ENCODE measurements at regions not wholly inside any gene's neighbourhood (a gene's known extent, or its start where the extent isn't known, plus 50 kb on each side); places are given as distances from the start of the nearest gene placed in this dataset.

DNA sequence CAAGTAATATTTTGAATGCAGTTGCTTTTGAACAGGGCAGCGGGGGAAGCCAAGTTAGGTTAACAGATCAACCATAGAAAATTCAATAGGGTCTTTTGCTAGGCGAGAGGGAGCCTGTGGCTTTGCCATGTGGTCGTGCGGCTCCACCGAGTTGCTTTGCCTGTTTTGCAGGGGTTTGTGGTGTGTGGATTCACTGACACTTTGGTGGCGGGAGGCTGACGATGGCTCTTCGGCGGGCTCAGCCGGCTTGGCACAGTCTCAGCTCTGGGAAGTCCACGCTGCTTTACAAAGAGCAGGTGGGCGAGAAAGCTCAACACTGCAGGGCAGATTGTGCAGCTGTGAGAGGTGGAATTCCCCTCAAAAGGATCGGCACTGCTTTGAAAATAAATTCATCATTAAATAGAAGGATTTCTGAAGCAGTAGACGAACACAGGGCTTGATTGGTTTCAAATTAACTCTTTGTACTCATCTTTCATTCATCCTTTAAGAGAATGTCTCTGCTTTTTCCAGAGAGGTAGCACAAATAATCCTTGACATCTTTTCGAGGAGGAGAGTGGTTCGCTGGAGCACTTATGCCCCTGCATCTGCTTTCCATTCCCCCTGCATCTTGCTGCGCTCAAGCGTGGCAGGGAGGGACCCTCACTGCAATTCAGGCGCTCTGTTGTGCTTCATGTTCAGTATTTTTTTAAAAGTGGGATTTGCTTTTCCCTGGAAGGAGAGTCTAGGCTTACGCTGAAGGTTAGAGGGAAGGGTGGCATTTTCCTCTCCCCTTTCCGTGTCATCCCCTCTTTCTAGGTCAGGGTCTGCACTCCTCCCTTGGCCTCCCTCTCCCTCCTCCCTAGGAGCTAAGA is 201.8 kb upstream of the LEF1 start:
- DNase-seq (ENCODE audit: low read depth in 1 of 2, low spot score in 1 of 2) = peak in 1 of 2 donors; percentile 20

- DNase-seq (ENCODE audit: low read depth in 1 of 2, low spot score in 1 of 2) = no peak
These were observed 200.4 kb upstream of the LEF1 start for GRCh38 chr4:108369035-108369655.

DNA sequence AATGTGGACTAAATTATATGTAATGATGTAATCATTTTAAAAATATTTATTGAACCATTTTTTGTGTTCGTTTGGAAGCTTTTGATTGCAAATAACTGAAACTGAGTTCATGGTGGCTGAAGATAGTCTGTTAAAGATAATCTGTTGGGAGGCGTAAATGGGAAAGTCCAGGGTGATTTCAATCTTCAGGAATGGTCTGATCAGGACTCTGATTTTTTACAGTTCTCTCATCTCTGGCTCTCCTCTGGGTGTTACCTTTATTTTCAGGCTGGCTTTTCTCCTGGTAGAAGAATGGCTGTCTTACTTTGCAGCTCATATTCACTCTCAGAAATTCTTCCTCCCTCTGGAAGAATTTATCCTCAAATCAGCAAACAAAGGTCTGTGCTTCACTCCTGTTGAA is 199.0 kb upstream of the LEF1 start:
- DNase-seq (ENCODE audit: low read depth in 1 of 2, low spot score in 1 of 2) = no peak

DNA sequence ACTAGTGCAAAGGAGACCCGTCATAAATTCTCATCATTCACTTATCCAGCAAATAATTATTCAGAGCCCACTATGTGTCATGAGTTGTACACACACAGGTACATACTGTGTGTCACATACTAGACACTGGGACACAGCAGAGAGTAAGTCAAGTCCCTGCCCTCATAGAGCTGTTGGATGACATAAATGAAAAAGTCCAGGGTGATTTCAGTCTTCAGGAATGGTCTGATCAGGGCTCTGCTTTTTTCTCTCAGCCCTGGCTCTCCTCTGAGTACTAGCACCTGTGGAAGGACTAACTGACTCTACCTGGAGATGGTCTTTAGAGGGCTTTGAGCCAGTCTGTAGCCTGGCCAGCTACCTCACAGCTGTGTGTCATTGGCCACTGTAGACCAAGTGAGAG is 198.0 kb upstream of the LEF1 start:
- no peak for DNase-seq (ENCODE audit: low read depth in 1 of 2, low spot score in 1 of 2)

GRCh38 chr4:108365551-108365950 is 196.8 kb upstream of the LEF1 start:
- no peak for DNase-seq (ENCODE audit: low read depth in 1 of 2, low spot score in 1 of 2)

GRCh38 chr4:108361886-108362285 is 193.2 kb upstream of the LEF1 start:
- DNase-seq (ENCODE audit: low read depth in 1 of 2, low spot score in 1 of 2) = no peak

DNA sequence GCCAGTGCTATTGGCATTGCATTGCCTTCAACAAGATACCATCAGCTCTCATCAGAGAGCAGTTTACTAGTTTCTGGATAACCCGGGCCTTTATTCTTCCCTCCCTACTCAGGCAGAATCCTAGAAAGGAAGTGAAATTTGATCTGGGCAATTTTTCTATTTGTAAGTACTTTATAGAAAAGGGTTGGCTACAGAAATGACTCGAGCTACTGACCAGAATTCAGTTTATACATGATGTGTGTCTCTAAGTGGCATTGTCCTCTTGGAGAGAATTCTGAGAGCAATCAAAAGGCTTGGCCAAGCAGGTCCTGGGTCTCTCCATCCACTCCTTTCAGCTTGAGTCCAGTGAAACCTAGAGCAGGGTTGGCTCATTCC is 192.7 kb upstream of the LEF1 start:
- no peak for DNase-seq (ENCODE audit: low read depth in 1 of 2, low spot score in 1 of 2)

- DNase-seq (ENCODE audit: low read depth in 1 of 2, low spot score in 1 of 2) = no peak
These were observed 192.2 kb upstream of the LEF1 start for GRCh38 chr4:108360754-108361445.

DNA sequence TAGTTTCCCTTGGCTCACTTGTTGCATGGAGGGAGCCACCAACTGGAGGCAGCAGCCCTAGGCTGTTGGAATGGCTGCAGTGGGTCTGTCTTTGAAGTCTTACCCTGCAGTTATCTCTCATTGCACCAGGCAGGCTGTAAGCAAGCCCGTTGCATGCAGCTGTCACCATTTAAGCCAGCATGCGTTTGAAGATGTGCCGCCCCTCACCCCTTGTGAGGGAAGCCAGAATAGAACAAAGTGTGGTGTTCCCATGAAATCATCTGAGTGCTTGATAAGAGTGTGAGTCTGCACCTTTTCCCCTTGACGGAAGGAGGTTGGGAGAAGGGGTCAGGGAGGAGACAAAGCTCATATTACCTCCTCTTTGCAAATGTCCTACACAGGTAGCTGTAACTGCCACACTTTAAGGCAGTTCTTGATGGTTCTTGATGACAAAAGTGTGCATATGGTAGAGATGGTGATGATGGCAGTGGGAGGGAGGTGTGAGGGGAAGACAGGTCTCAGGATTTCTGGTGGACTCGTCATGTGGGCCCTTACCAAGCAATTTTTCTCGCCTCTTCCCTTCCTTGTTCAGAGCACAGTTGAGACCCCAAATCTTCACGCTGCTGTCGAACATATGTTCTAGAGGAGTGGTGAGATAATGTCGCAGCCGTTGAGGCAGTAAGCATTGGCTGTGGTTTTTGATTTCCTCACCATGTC is 191.4 kb upstream of the LEF1 start:
- DNase-seq (ENCODE audit: low read depth in 1 of 2, low spot score in 1 of 2) = no peak

DNA sequence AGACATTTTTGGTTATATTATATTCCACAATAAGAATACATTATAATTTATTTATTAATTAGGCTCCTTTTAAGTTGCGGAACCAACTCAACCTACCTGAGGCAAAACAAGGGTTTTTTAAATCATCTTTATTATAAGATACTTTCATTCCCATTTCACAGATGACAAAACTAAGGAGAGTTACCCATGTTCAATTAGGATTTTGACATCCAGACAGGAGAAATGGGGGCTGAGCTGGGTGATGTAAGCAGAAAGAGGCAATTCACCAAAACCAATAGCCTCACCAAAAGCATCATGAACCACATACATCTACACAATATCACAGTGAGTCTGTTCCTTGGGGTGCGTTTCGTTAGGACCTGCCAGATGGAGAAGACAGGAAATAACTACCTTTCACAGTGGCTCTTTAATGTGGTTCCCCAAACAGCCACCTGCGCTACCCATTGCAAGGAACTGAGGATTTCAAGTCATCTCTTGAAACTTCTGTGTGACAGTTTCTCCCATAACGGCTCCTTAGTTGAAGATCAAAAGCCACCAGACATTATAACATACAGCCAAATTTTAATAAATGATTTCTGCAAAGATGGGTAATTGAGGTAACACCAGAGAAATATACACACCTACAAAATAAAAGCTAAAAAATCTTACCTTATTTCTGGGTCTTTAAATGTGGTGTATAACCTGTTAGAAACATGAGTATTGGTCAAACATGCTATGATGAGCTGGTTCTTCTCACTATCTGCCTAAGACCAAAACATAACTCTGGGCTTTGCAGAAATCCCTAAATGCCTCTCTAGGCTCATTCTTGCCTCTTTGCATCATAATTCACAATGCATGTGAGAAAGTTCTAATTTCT is 190.6 kb upstream of the LEF1 start:
- no peak for DNase-seq (ENCODE audit: low read depth in 1 of 2, low spot score in 1 of 2)

DNA sequence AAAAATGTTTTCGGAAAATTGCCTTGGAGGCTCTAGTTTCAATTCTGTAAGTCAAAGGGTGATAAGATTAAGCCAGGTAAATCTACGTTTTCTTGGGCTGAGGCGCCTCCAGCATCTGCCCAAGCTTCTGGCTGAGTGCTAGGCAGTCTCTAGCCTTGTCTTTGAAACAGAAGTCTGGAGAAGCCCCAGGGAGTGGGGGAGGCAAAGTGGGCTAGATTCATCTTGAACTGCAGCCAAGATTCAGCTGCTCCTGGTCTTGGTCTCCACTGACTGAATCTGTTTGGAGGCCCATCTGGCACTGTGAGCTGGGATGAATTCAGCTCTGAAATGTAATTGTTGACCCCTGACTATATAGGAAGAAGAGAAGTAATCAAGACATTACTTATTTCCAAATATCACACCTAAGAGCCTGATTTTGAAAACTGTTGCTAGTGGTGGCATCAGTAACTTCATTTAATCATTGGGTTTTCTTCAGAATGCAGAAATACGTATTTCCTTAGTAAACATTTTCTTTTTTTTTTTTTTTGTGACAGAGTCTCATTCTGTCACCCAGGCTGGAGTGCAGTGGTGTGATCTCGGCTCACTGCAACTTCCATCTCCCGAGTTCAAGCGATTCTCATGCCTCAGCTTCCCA is 187.3 kb upstream of the LEF1 start:
- no peak for DNase-seq (ENCODE audit: low read depth in 1 of 2, low spot score in 1 of 2)

DNA sequence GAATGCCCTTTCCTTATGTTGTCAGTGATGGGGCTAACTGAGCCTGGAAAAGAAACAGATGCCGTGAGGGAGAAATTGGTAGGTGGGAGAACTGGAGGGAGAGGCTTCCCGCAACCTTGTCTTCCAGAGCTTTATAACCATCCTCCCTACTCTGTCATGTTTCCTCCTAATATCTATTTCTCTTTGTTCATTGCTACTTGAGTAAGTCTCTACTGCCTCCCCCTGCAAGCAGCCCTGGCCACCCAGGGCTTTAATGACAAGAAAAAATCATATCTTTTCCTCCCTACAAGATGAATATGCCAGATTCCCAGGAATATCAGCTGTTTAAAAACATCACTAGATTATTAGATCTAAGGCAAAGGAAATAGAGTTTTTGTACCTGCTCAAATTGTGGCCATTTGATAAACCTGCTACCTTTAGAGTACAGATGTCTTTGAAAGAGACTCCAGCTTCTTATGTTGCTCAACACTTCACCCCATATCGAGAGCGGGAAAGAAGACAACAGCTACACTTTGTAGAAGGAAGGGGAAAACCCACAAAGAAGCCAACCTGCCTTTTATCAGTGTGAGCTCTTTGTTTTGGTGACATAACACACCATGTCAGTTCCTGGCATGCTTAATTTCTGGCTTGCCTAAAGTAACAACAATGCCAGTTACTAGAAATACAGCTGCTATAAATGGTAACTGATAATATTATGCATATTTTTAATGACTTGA is 186.6 kb upstream of the LEF1 start:
- no peak for DNase-seq (ENCODE audit: low read depth in 1 of 2, low spot score in 1 of 2)

GRCh38 chr4:108352664-108353308 is 184.1 kb upstream of the LEF1 start:
- no peak for DNase-seq (ENCODE audit: low read depth in 1 of 2, low spot score in 1 of 2)

- DNase-seq (ENCODE audit: low read depth in 1 of 2, low spot score in 1 of 2) = no peak
These were observed 183.1 kb upstream of the LEF1 start for GRCh38 chr4:108351791-108352190.

DNA sequence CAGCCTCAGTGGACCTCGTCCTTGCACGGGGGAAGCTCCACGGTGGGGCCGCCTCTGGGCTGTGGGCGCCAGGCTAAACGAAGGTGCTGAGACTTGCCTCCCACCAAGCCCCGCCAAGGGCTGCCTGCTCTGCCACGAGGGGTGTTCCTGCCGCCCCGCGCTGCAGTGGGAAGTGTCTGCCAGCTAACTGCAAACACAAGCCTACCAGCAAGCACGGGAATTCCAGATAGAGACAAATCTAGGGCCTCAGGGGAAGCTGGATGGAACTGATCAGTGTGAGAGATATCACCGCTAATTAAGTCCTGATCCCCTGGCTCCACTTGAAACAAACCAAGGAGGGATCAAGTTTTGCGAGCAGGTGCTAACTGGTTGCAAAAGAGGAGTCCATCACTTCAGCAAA is 181.6 kb upstream of the LEF1 start:
- DNase-seq (ENCODE audit: low read depth in 1 of 2, low spot score in 1 of 2) = no peak

DNA sequence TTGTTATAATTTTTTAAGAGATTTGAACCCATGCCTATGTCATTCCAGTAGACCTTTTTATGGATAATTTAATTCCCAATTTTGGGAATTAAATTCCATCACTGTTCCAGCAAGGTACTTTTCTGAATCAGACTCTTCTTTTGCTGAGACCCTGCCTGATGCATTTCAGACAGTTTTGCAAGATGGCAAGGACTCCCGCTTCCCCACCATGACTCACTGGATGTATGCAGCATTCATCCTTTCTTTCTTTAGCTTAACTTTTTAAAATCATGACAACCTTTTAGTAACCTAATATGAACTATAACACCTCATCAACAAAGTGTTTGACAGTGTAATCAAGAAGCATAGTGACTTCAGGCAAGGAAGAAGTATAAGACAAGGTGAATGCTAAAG is 178.1 kb upstream of the LEF1 start:
- no peak for DNase-seq (ENCODE audit: low read depth in 1 of 2, low spot score in 1 of 2)

DNA sequence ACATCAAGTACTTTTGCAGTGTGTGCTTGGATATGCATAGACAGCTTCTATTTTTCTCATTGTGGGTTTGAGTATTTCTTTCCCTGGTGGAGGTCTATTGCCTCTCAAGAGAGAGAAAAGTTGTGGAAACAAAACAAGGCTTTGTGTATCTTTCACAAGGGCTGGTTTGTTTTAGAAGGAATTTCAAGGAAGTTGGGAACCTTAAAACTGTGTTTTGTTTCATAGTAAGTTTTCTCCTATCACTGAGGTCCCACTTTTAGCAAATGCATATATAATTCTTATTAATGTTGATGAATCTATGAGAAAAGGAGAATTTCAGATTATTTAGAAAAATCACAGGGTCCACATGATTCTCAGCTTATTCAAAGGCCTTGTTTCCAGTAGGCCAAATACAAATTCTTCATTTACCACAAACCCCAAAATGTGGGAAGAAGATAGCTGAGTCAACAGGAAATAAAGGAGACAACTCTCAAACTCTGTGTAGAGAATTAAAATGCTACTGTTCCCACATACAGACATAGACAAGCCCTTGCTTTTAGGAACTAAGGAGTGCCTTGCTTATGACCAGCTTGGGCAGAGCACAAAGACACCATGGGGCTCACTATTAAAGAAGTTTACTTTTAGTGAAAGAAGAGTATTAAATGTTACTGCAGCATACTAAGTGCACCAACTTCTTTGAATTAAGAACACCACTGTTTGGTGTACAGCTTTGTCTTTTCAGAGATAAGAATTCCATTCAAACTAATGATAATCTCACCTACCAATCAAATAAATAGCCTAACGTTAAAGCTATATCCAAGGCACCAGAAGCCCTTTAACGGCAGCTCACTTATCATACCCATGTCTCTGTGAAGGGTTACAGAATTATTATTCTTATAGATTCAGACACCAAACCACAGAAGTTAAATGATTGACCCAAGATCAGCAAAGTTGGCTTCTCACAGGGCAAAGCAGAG is 177.4 kb upstream of the LEF1 start:
- no peak for DNase-seq (ENCODE audit: low read depth in 1 of 2, low spot score in 1 of 2)
